IPS DF 4.7 (cell line): ENCODE measurements at regions not wholly inside any gene's neighbourhood (a gene's known extent, or its start where the extent isn't known, plus 50 kb on each side); places are given as distances from the start of the nearest gene placed in this dataset.
"Not testable (repeated sequence)": the region's sequence is repeated elsewhere in the genome, so short reads cannot be mapped to it uniquely, and the experiment has no call there.

Experiments used
- DNase-seq: peaks from one replicate; pipeline ENCODE4 v3.0.0-alpha.2; 2013; ENCODE audit warnings: low spot score; ENCODE audit errors: extremely low read depth

DNA sequence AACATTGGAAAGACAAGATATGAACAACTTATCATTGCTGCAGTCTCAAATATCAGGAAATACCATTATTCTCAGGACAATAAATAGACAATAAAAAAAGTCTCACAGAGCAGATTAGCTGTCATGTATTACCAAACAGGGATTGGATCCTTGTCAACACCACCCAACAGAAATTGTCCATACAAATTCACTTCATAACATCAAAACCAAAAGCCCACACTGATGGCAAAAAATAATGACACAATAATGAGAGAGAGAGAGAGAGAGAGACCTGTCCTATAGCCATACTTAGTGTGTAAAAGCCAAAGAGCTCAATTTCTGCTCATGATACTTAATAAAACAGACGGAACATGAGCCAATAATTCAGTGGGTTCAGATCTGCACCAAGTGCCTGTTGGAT is 96.5 kb downstream of the PPIAL4G start:
- DNase-seq: no peak

- not testable (repeated sequence) for DNase-seq
Observed at GRCh38 chr1:148386031-148386398, 97.1 kb downstream of the PPIAL4G start.

GRCh38 chr1:148385371-148386030 is 97.6 kb downstream of the PPIAL4G start:
- no peak for DNase-seq

DNA sequence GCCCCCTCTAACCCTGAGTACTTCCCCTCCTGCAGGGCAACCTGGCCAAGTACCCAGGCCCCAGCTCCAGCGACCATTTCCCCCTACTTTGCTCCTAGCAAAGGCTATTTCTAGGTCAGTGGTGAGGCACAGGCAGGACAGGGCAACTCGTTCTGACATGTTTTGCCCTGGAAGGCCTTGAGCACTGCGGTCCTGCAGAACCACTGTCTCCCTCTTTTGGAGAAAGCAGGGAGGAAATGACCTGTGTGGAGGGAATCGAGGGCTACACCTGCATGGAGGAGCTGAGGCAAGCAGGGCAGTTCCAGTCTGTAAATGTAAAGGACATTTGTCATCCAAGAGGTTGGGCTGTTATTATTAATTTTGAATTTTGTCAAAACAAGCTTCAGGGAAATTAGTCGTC is 99.1 kb downstream of the PPIAL4G start:
- no peak for DNase-seq

DNA sequence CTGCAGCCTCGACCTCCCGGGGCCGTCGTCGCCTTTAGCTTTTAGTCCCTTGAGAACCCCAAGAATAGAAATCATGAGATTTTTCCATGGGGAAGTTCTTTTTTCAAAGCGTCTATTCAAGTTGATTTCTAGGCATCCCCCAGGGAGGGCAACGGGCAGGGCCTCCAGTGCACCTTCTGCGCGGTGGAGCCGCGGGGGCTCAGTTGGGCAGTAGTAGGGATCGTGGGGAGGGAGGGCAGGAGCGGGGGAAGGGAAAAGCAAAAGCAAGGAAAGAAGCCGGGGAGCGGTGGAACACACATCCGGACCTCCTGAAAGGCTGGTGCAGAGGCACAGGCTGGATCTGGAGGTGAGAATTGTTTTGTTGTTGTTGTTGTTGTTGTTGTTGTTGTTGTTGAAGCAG is 103.4 kb downstream of the PPIAL4G start:
- no peak for DNase-seq

GRCh38 chr1:148379170-148379500 is 104.0 kb downstream of the PPIAL4G start:
- DNase-seq: no peak

- DNase-seq: not testable (repeated sequence)
Observed at GRCh38 chr1:148377992-148378391, 105.1 kb downstream of the PPIAL4G start.

- DNase-seq: not testable (repeated sequence)
Observed at GRCh38 chr1:148377045-148377444, 106.1 kb downstream of the PPIAL4G start.

GRCh38 chr1:148374101-148374500 is 109.0 kb downstream of the PPIAL4G start:
- no peak for DNase-seq

DNA sequence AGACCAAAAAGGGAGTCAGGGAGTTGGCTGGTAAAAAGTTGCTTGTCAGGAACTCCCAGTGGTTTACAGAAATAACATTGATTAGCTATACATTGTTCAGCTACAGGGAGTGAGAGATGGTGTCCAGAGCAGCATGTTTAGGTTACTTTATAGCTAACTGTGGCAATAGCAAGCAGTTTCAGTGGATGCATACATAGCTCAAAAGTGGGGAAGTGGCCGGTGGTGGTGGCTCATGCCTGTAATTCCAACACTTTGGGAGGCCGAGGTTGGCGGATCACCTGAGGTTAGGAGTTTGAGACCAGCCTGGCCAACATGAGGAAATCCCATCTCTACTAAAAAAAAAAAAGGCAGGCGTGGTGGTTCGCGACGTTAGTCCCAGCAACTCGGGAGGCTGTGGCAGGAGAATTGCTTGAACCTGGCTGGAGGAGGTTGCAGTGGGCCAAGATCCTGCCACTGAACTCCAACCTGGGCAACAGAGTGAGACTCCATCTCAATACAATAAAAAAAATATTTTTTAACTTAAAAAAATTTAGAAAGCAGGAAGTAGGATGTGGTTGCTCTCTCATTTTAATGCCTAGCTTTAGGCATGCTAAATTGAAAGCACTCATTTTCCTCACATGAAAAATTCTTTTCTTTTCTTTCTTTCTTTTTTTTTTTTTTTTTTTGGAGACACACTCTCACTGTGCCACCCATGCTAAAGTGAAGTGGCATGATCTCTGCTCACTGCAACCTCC is 109.7 kb downstream of the PPIAL4G start:
- no peak for DNase-seq

DNA sequence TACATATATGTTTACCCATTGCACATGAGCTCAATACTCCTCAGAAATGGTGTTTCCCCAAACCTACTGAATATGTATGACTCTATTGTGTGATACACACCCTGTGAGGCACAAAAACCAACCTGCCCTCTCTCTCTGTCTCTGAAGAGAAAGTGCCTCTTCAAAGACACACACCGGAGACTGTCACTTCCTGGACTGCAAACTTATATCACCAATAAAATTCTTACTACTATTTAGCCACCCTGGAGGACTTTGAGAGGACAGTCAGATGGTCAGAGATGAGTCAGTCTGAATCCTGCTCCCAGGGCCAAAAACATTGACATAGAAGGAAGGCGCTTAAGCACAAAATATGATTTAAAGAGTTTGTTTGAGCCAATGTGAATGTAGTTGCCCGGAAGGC is 110.4 kb downstream of the PPIAL4G start:
- no peak for DNase-seq

- DNase-seq: not testable (repeated sequence)
Observed at GRCh38 chr1:148372051-148372726, 110.9 kb downstream of the PPIAL4G start.

DNA sequence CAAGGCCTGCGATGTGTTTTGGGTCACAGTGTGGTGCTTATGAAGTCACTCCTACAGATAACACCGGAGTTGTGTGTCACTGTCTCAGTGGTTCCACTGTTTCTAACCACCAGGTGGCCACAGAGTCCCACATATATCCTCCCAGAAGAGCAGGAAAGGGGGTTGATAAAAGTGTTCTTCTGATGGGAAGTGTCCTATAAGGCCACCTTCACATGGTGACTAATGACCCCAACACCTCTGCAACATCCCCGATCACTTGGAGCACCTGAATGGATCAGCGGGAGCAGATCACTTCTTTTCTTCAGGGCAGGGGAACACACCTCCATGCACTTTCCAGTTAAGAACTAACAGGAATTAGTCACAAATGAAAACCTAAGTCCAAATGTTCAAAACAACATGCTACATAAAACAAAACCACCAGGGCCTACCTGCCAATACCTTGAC is 111.5 kb downstream of the PPIAL4G start:
- not testable (repeated sequence) for DNase-seq

DNA sequence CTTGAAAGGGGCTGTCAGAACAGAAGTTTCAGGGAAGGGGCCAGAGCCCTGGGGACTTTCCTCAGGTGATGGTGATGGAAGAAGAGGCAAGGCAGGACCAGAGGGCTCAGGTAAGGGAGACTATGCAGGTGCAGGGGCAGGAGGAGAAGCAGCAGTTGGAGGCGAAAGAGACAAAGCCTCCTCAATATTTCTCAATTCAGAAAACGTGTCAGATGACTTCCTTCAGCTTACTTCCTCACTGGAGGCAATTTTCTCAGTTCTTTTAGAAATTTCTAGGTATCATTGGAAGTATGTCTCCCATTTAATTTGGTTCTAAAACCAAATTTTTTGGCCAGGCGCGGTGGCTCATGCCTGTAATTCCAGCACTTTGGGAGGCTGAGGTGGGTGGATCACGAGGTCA is 112.4 kb downstream of the PPIAL4G start:
- not testable (repeated sequence) for DNase-seq

GRCh38 chr1:148367596-148367995 is 115.5 kb downstream of the PPIAL4G start:
- no peak for DNase-seq

- not testable (repeated sequence) for DNase-seq
Observed at GRCh38 chr1:148366136-148366753, 116.9 kb downstream of the PPIAL4G start.

- not testable (repeated sequence) for DNase-seq
Observed at GRCh38 chr1:148365151-148365550, 118.0 kb downstream of the PPIAL4G start.

- not testable (repeated sequence) for DNase-seq
Observed at GRCh38 chr1:148363979-148364378, 119.1 kb downstream of the PPIAL4G start.

- DNase-seq: no peak
Observed at GRCh38 chr1:148363439-148363810, 119.7 kb downstream of the PPIAL4G start.

- DNase-seq: no peak
Observed at GRCh38 chr1:148362626-148363438, 120.3 kb downstream of the PPIAL4G start.

DNA sequence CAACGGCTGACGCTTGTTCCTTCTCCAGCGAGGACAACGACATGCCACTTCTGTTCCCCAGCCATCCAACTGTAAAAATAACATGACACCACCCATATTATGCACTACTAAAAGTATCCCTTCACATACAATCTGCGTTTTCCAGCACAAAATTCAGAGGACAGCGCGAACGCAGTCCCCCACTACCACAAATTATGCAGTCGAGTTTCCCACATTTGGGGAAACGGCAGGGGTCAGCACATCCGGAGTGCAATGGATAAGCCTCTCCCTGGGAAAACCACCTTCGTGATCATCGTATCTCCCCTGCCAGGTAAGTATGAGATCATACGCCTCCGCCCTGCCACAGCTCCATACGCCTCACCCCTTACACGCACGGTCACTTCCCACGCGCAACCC is 120.9 kb downstream of the PPIAL4G start:
- no peak for DNase-seq
